HEK293T (cell line): ENCODE measurements at regions not wholly inside any gene's neighbourhood (a gene's known extent, or its start where the extent isn't known, plus 50 kb on each side); places are given as distances from the start of the nearest gene placed in this dataset.

Source experiments
- CTCF ChIA-PET: fragments of 350-600 bp; formaldehyde crosslinking; extraction: SDS; loops from one replicate; lab custom pipeline; 2021; ENCODE audit warnings: antibody characterized with exemption, inconsistent platforms; lab: Yijun Ruan, JAX
- POLR2A ChIA-PET: fragments of 350-600 bp; formaldehyde crosslinking; extraction: SDS; loops from one replicate; lab custom pipeline; 2020; ENCODE audit warnings: antibody characterized with exemption, inconsistent platforms; lab: Yijun Ruan, JAX
- DNase-seq: peaks from one replicate; pipeline ENCODE4 v3.0.0; 2012; ENCODE audit warnings: mixed read lengths; ENCODE audit errors: extremely low spot score
- ARNT ChIP-seq: fragments of 450-650 bp; IDR thresholded peaks from 2 replicates; pipeline ENCODE4 v1.6.1; 2017; ENCODE audit warnings: mild to moderate bottlenecking
- BHLHE40 ChIP-seq: fragments of 450-650 bp; IDR thresholded peaks from 2 replicates; pipeline ENCODE4 v1.6.1; 2016; ENCODE audit warnings: mild to moderate bottlenecking, moderate library complexity, borderline replicate concordance
- CTBP1 ChIP-seq: fragments of 450-650 bp; IDR thresholded peaks from 2 replicates; pipeline ENCODE4 v1.6.1; 2016; ENCODE audit warnings: borderline replicate concordance
- ELF4 ChIP-seq: fragments of 450-650 bp; IDR thresholded peaks from 2 replicates; pipeline ENCODE4 v1.6.1; 2017; ENCODE audit warnings: antibody characterized with exemption
- FOXA1 ChIP-seq: fragments of 450-650 bp; IDR thresholded peaks from 2 replicates; pipeline ENCODE4 v1.6.1; 2016; ENCODE audit warnings: mild to moderate bottlenecking
- FOXK2 ChIP-seq: fragments of 450-650 bp; IDR thresholded peaks from 2 replicates; pipeline ENCODE4 v1.6.1; 2016; ENCODE audit warnings: mild to moderate bottlenecking
- FOXM1 ChIP-seq: fragments of 450-650 bp; IDR thresholded peaks from 2 replicates; pipeline ENCODE4 v1.6.1; 2017; ENCODE audit warnings: mild to moderate bottlenecking, borderline replicate concordance
- HDGF ChIP-seq: fragments of 450-650 bp; IDR thresholded peaks from 2 replicates; pipeline ENCODE4 v1.6.1; 2017; ENCODE audit warnings: antibody characterized with exemption, borderline replicate concordance
- L3MBTL2 ChIP-seq: fragments of 450-650 bp; conservative IDR thresholded peaks from 2 replicates; pipeline ENCODE4 v1.6.1; 2016; ENCODE audit warnings: mild to moderate bottlenecking
- LEF1 ChIP-seq: fragments of 450-650 bp; IDR thresholded peaks from 2 replicates; pipeline ENCODE4 v1.6.1; 2017; ENCODE audit warnings: mild to moderate bottlenecking, borderline replicate concordance
- NFRKB ChIP-seq: fragments of 450-650 bp; IDR thresholded peaks from 2 replicates; pipeline ENCODE4 v1.6.1; 2016; ENCODE audit warnings: mild to moderate bottlenecking, moderate library complexity
- PKNOX1 ChIP-seq: fragments of 450-650 bp; IDR thresholded peaks from 2 replicates; pipeline ENCODE4 v1.6.1; 2016
- SP1 ChIP-seq: fragments of 450-650 bp; IDR thresholded peaks from 2 replicates; pipeline ENCODE4 v1.6.1; 2017
- SUZ12 ChIP-seq: fragments of 450-650 bp; IDR thresholded peaks from 2 replicates; pipeline ENCODE4 v1.6.1; 2016; ENCODE audit warnings: mild to moderate bottlenecking
- TARDBP ChIP-seq: fragments of 450-650 bp; IDR thresholded peaks from 2 replicates; pipeline ENCODE4 v1.6.1; 2016
- ZNF384 ChIP-seq: fragments of 450-650 bp; IDR thresholded peaks from 2 replicates; pipeline ENCODE4 v1.6.1; 2016

GRCh38 chr7:68474661-68475216 is 1123.5 kb upstream of the AUTS2 start:
- CTCF ChIA-PET, result no interaction called here
- no peak for TF ChIP-seq HDGF
- no peak for TF ChIP-seq ARNT
- no peak for TF ChIP-seq SP1
- TF ChIP-seq L3MBTL2, result no peak
- no peak for TF ChIP-seq FOXA1
- no peak for TF ChIP-seq ZNF384
- TF ChIP-seq FOXK2, result no peak
- TF ChIP-seq CTBP1, result no peak
- TF ChIP-seq FOXM1, result no peak
- TF ChIP-seq ELF4, result no peak
- TF ChIP-seq BHLHE40, result no peak
- TF ChIP-seq SUZ12, result no peak
- no peak for TF ChIP-seq PKNOX1
- no peak for TF ChIP-seq LEF1
- TF ChIP-seq NFRKB, result no peak
- no peak for TF ChIP-seq TARDBP
- DNase-seq, result no peak
- POLR2A ChIA-PET, result no interaction called here

DNA sequence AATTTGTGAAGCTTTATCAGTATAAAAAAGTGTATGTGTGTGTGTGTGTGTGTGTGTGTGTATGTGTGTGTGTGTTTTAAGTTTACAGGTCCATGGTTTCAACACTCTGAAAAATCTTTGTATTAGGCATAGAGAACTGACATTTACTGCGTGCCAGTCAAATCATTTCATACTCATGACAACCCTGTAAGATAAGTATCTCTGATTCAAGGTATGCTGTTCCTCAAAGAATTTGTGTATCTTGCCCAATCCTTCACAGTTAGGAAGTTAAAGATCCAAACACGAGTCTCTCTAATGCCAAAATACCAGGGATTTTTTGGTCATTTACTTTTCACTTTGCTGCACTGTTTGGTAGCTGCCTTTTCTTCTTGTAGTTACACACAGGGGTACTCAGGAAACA is 1121.3 kb upstream of the AUTS2 start:
- DNase-seq, result no peak
- ChIA-PET CTCF (no interaction called here), POLR2A (no interaction called here)
- TF ChIP-seq SUZ12 (no peak), ZNF384 (no peak), PKNOX1 (no peak), FOXA1 (no peak), LEF1 (no peak), ARNT (no peak), FOXM1 (no peak), FOXK2 (no peak), ELF4 (no peak), CTBP1 (no peak), TARDBP (no peak), HDGF (no peak), BHLHE40 (no peak), L3MBTL2 (no peak), SP1 (no peak), NFRKB (no peak)

GRCh38 chr7:68478326-68478725 is 1119.9 kb upstream of the AUTS2 start:
- DNase-seq, result no peak
- CTCF ChIA-PET, result no interaction called here
- POLR2A ChIA-PET, result no interaction called here
- TF ChIP-seq L3MBTL2 (no peak), ZNF384 (no peak), LEF1 (no peak), FOXA1 (no peak), NFRKB (no peak), ARNT (no peak), BHLHE40 (no peak), FOXM1 (no peak), ELF4 (no peak), SP1 (no peak)

GRCh38 chr7:68482800-68483199 is 1115.5 kb upstream of the AUTS2 start:
- ChIA-PET CTCF (no interaction called here), POLR2A (no interaction called here)
- DNase-seq, result no peak
- no peak for TF ChIP-seq SUZ12
- no peak for TF ChIP-seq ARNT
- TF ChIP-seq ELF4, result no peak
- TF ChIP-seq L3MBTL2, result no peak
- TF ChIP-seq FOXM1, result no peak
- no peak for TF ChIP-seq TARDBP
- TF ChIP-seq FOXK2, result no peak
- no peak for TF ChIP-seq BHLHE40
- TF ChIP-seq ZNF384, result no peak
- TF ChIP-seq CTBP1, result no peak

DNA sequence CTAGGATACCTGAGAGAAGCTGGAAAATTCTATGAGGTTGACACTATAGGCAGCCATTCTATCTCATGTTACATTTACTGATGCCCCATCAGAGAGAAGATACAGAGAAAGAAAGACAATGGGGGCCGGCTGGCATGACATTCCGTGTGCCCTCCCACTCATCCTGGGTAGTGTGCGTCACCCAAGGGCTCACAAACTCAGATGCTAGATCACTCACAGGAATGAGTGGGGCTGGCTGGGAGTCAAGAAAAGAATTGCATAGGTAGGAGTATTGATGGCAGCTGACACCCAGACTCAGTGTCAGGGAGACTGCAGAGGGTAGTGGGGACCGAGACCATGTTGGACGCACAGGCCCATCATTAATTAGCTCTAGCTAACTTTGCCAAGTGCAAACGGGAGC is 1113.5 kb upstream of the AUTS2 start:
- TF ChIP-seq NFRKB (no peak), SUZ12 (no peak), ZNF384 (no peak), HDGF (no peak), TARDBP (no peak), ELF4 (no peak), SP1 (no peak), FOXA1 (no peak), PKNOX1 (no peak), FOXK2 (no peak), L3MBTL2 (no peak), LEF1 (no peak), BHLHE40 (no peak), CTBP1 (no peak), ARNT (no peak), FOXM1 (no peak)
- no peak for DNase-seq
- POLR2A ChIA-PET, result no interaction called here
- CTCF ChIA-PET, result no interaction called here

GRCh38 chr7:68485253-68485917 is 1112.9 kb upstream of the AUTS2 start:
- POLR2A ChIA-PET, result no interaction called here

More at GRCh38 chr7:68485253-68485917, 1112.9 kb upstream of the AUTS2 start:
- DNase-seq, result no peak
- CTCF ChIA-PET, result no interaction called here
- TF ChIP-seq FOXA1 (no peak), ZNF384 (no peak), NFRKB (no peak), LEF1 (no peak), ELF4 (no peak), FOXM1 (no peak), SP1 (no peak), TARDBP (no peak)
